Endothelial cell of umbilical vein (primary cell): ENCODE measurements at regions not wholly inside any gene's neighbourhood (a gene's known extent, or its start where the extent isn't known, plus 50 kb on each side); places are given as distances from the start of the nearest gene placed in this dataset.

Experiments
- BruUV-seq: library from RNA; stranded (reverse); fragments of 400-500 nt; replicated peaks from 2 replicates; lab custom pipeline; 2021; lab: Mats Ljungman, UMichigan
- CTCF ChIA-PET: fragments of 300-600, 350-600 bp; sonication (Branson Sonifier 250); formaldehyde crosslinking; loops from one replicate; lab custom pipeline; 2021; ENCODE audit warnings: antibody characterized with exemption, inconsistent platforms; lab: Charles Lee
- POLR2A ChIA-PET: fragments of 300-600, 350-600 bp; sonication (Branson Sonifier 250); formaldehyde crosslinking; loops from one replicate; lab custom pipeline; 2021; ENCODE audit warnings: antibody characterized with exemption, inconsistent platforms; lab: Charles Lee
- DNase-seq: peaks from one replicate; pipeline ENCODE4 v3.0.0-alpha.2; 2011; ENCODE audit warnings: low read depth, low spot score
- FAIRE-seq: peaks from 2 replicates; lab custom pipeline; 2011; peaks lifted over from hg19 to GRCh38; lab: Jason Lieb, UNC
- H2AFZ ChIP-seq: 2 replicates; pipeline ENCODE4 v1.6.0; 2012; ENCODE audit warnings: low read depth, low read length, control low read depth, inconsistent platforms
- H3K27ac ChIP-seq: 2 replicates; pipeline ENCODE4 v1.5.1; 2011; ENCODE audit warnings: low read depth, mild to moderate bottlenecking, control low read depth, low read length, moderate library complexity; ENCODE audit not compliant: insufficient read depth
- H3K27me3 ChIP-seq, 2 experiments: 2 replicates each; pipeline versions ENCODE4 v1.6.0 to v1.6.1; 2011; ENCODE audit warnings: low read length in 2 of 2, mixed read lengths in 1 of 2; ENCODE audit not compliant: control insufficient read depth in 2 of 2, insufficient read depth in 2 of 2
- H3K36me3 ChIP-seq, 2 experiments: 2 replicates in 1 of 2; 3 replicates in 1 of 2; pipeline ENCODE4 v1.5.1; 2011; ENCODE audit warnings: low read length in 2 of 2, mild to moderate bottlenecking in 1 of 2, moderate library complexity in 1 of 2; ENCODE audit not compliant: control insufficient read depth in 2 of 2, insufficient read depth in 2 of 2; ENCODE audit errors: extremely low read depth in 1 of 2
- H3K4me1 ChIP-seq: 3 replicates; pipeline ENCODE4 v1.5.1; 2011; ENCODE audit warnings: mild to moderate bottlenecking, low read length; ENCODE audit not compliant: control insufficient read depth, insufficient read depth; ENCODE audit errors: extremely low read depth
- H3K4me2 ChIP-seq: 2 replicates; pipeline ENCODE4 v1.6.1; 2011; ENCODE audit warnings: low read length, control low read depth, mixed read lengths; ENCODE audit not compliant: insufficient read depth
- H3K4me3 ChIP-seq, 3 experiments: fragments of 200-600 bp in 1 of 3; sonication (generic), shearing (Covaris generic) in 1 of 3; replicated peaks in 1 of 3; 2 replicates each; pipeline ENCODE4 v1.5.1; 2011 to 2016; ENCODE audit warnings: control low read depth in 3 of 3, low read length in 3 of 3, mild to moderate bottlenecking in 2 of 3, inconsistent platforms in 1 of 3, low read depth in 1 of 3, moderate library complexity in 1 of 3; ENCODE audit not compliant: insufficient read depth in 1 of 3
- H3K79me2 ChIP-seq: 2 replicates; pipeline ENCODE4 v1.6.0; 2012; ENCODE audit warnings: low read length, inconsistent platforms; ENCODE audit not compliant: control insufficient read depth, insufficient read depth
- H3K9ac ChIP-seq: replicated peaks from 2 replicates; pipeline ENCODE3; 2011; ENCODE audit warnings: low read length, control low read depth; ENCODE audit not compliant: insufficient read depth; ENCODE audit errors: extremely low read depth
- H3K9me1 ChIP-seq: replicated peaks from 3 replicates; pipeline ENCODE4 v1.6.0; 2011; ENCODE audit warnings: mild to moderate bottlenecking, low read length; ENCODE audit not compliant: control insufficient read depth, insufficient read depth; ENCODE audit errors: extremely low read depth
- H3K9me3 ChIP-seq: replicated peaks from 2 replicates; pipeline ENCODE4 v1.5.1; 2012; ENCODE audit warnings: low read length, inconsistent platforms; ENCODE audit not compliant: control insufficient read depth, insufficient read depth
- H4K20me1 ChIP-seq: replicated peaks from 2 replicates; pipeline ENCODE3; 2011; ENCODE audit warnings: mild to moderate bottlenecking, low read length; ENCODE audit not compliant: control insufficient read depth, insufficient read depth; ENCODE audit errors: extremely low read depth
- CTCF ChIP-seq, 2 donors: IDR thresholded peaks; 1 replicate in 1 of 2; 2 replicates in 1 of 2; pipeline ENCODE4 v1.5.1; 2011; ENCODE audit warnings: low read length in 2 of 2, mild to moderate bottlenecking in 2 of 2, moderate library complexity in 2 of 2, control low read depth in 1 of 2, inconsistent platforms in 1 of 2, low read depth in 1 of 2; ENCODE audit not compliant: insufficient read depth in 1 of 2; ENCODE audit errors: extremely low read depth in 1 of 2
- EZH2 ChIP-seq: IDR thresholded peaks from 2 replicates; pipeline ENCODE4 v1.6.1; 2012; ENCODE audit warnings: borderline replicate concordance, low read depth, mild to moderate bottlenecking, moderate library complexity, low read length, inconsistent platforms; ENCODE audit not compliant: severe bottlenecking
- FOS ChIP-seq: IDR thresholded peaks from 2 replicates; pipeline ENCODE4 v1.6.1; 2011; ENCODE audit warnings: mild to moderate bottlenecking, low read length, moderate library complexity, borderline replicate concordance; ENCODE audit not compliant: insufficient read depth
- GATA2 ChIP-seq: IDR thresholded peaks from 2 replicates; pipeline ENCODE4 v1.7.0; 2011; ENCODE audit warnings: low read depth, mild to moderate bottlenecking, moderate library complexity, mixed read lengths, low read length; ENCODE audit not compliant: insufficient read length, insufficient read depth
- JUN ChIP-seq: IDR thresholded peaks from 2 replicates; pipeline ENCODE4 v1.6.1; 2011; ENCODE audit warnings: borderline replicate concordance, low read depth; ENCODE audit not compliant: insufficient read length, insufficient read depth
- MAX ChIP-seq: IDR thresholded peaks from 2 replicates; pipeline ENCODE4 v1.6.1; 2011; ENCODE audit not compliant: insufficient read depth, insufficient read length
- MYC ChIP-seq: IDR thresholded peaks from one replicate; pipeline ENCODE4 v1.6.1; 2011; ENCODE audit warnings: mild to moderate bottlenecking, low read depth, low read length
- POLR2A ChIP-seq: IDR thresholded peaks from 2 replicates; pipeline ENCODE4 v1.6.1; 2012; ENCODE audit warnings: low read depth, mild to moderate bottlenecking, control low read depth, low read length
- POLR2AphosphoS5 ChIP-seq: IDR thresholded peaks from 2 replicates; pipeline ENCODE4 v1.6.1; 2012; ENCODE audit warnings: low read depth, mild to moderate bottlenecking, control low read depth, low read length, moderate library complexity; ENCODE audit not compliant: insufficient read depth
- dilution Hi-C: fragments of 300-500 bp; cut with MboI; formaldehyde crosslinking; loops from one replicate; pipeline ENCODE4 v1.15.0; 2019; ENCODE audit warnings: low sequenced_read_pairs; ENCODE audit not compliant: extremely low pct_ligation_motif_present
- intact Hi-C: fragments of 100-400 bp; cut with micrococcal nuclease; formaldehyde crosslinking; loops from one replicate; pipeline ENCODE4 v1.10.0; 2022

- Histone ChIP-seq H4K20me1 (no peaks in the 10 kb centered on the region), H3K36me3 (no peaks in the 10 kb centered on the region), H3K4me2 (no peak overlapping the region), H3K4me3 (no peak overlapping the region), H3K79me2 (no peaks in the 10 kb centered on the region), H3K9ac (no peak overlapping the region), H2AFZ (no peak overlapping the region), H3K27me3 (no peaks in the 10 kb centered on the region), H3K4me1 (no peaks in the 10 kb centered on the region), H3K9me1 (no peaks in the 10 kb centered on the region), H3K27ac (no peak overlapping the region), H3K9me3 (no peaks in the 10 kb centered on the region)
- intact Hi-C loops = no loop called here
- dilution Hi-C loops = no loop called here
- CTCF ChIA-PET = no interaction called here
- POLR2A ChIA-PET = no interaction called here
- no peak for FAIRE-seq
- no TSS peak for BruUV-seq
- DNase-seq = no peak
- TF ChIP-seq CTCF (IDR thresholded peaks at IDR 0.05; ENCODE audit: extremely low read depth in 1 of 2, insufficient read depth in 1 of 2, low read depth in 1 of 2, low read length in 2 of 2) (no peak), FOS (no peak), POLR2A (no peak), EZH2 (no peak), POLR2AphosphoS5 (no peak), MYC (no peak), MAX (no peak), GATA2 (no peak), JUN (no peak)
Measured at GRCh38 chr1:229199261-229200243, 71.4 kb upstream of the RAB4A start.
